ENCODE measurements at regions not wholly inside any gene's neighbourhood (a gene's known extent, or its start where the extent isn't known, plus 50 kb on each side); places are given as distances from the start of the nearest gene placed in this dataset.
"Not testable (repeated sequence)": the region's sequence is repeated elsewhere in the genome, so short reads cannot be mapped to it uniquely, and the experiment has no call there.

DNA sequence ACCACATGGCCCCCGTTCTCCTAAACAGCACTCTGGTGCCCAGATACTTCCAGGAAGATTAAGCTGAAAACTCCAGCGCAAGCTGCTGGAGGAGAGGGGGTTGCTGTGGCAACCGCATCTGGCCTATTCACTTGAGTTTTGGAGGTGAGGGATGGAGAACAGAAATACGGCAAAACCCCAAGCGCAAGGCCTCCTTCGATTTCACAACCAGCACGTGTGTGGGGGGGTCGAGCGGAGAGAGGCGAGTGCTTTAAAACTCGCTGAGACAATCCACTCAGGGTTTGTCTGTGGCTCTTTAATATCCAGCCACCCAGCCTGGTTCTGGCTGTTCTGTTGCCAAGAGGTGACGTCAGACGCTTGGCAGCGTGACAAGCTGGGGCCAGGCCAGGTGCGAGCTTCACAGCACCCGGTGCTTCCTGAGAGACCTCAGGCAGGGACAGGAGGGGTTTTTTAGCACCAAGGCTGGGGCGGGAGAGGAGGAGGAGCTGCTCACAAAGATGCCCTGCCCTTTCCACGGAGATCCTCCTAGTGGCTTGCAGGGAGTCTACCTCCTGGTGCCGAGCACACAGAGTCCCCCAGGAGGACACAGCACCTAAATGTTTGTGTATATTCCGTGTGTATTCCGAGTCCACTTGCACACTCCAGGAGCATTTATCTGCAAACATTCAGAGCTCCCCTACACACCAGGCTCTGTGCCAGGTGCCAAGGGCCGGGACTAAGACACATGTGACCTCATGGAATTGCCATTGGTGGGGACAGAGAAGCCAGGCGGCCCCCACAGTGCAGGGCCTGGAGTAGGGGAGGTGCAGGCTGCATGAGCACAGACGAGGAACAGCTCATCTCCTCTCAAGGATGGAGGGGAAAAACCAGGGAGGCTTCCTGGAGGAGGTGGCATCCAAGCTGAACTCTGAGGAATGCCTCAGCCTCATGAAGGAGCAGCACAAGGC is 194.6 kb downstream of the OLFM1 start:
- DNase-seq (ENCODE audit: low read depth): no peak
- H3K4me3 ChIP-seq (ENCODE audit: low read depth, low read length): no peak overlapping the region
- TF ChIP-seq POLR2A (IDR thresholded peaks at IDR 0.05; ENCODE audit: extremely low read depth, insufficient read length) (no peak), MYC (IDR thresholded peaks at IDR 0.05; ENCODE audit: low read depth, low read length) (no peak)
- TF ChIP-seq, protein P1, sequence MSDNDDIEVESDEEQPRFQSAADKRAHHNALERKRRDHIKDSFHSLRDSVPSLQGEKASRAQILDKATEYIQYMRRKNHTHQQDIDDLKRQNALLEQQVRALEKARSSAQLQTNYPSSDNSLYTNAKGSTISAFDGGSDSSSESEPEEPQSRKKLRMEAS (IDR thresholded peaks at IDR 0.05; ENCODE audit: low read depth, low read length): no peak
- TF ChIP-seq, protein P2, sequence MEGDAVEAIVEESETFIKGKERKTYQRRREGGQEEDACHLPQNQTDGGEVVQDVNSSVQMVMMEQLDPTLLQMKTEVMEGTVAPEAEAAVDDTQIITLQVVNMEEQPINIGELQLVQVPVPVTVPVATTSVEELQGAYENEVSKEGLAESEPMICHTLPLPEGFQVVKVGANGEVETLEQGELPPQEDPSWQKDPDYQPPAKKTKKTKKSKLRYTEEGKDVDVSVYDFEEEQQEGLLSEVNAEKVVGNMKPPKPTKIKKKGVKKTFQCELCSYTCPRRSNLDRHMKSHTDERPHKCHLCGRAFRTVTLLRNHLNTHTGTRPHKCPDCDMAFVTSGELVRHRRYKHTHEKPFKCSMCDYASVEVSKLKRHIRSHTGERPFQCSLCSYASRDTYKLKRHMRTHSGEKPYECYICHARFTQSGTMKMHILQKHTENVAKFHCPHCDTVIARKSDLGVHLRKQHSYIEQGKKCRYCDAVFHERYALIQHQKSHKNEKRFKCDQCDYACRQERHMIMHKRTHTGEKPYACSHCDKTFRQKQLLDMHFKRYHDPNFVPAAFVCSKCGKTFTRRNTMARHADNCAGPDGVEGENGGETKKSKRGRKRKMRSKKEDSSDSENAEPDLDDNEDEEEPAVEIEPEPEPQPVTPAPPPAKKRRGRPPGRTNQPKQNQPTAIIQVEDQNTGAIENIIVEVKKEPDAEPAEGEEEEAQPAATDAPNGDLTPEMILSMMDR (IDR thresholded peaks at IDR 0.05; ENCODE audit: low read depth, low read length): no peak

DNA sequence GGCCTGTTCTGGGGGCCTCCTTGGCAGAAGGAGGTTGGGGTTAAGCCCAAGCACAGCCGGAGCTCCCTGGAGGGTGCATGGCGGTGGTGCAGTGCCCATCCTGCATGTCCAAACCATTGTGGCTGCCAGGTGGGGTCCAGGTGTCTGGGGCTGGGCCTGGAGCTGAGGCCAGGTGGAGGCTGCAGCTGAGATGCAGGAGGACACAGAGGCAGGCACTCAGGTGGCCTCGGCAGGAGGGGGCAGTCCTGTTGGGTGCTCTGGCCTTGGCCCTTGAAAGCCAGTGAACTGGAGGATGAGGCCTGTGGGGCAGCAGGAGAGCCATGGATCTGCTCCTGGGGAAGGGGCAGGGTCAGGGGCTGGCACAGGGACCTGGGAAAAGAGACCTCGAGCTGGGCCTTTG is 195.3 kb downstream of the OLFM1 start:
- no peak overlapping the region for H3K4me3 ChIP-seq (ENCODE audit: low read depth, low read length)
- TF ChIP-seq POLR2A (IDR thresholded peaks at IDR 0.05; ENCODE audit: extremely low read depth, insufficient read length): no peak
- TF ChIP-seq MYC (IDR thresholded peaks at IDR 0.05; ENCODE audit: low read depth, low read length): no peak
- TF ChIP-seq, protein P1 (IDR thresholded peaks at IDR 0.05; ENCODE audit: low read depth, low read length): no peak
- TF ChIP-seq, protein P2 (IDR thresholded peaks at IDR 0.05; ENCODE audit: low read depth, low read length): no peak

DNA sequence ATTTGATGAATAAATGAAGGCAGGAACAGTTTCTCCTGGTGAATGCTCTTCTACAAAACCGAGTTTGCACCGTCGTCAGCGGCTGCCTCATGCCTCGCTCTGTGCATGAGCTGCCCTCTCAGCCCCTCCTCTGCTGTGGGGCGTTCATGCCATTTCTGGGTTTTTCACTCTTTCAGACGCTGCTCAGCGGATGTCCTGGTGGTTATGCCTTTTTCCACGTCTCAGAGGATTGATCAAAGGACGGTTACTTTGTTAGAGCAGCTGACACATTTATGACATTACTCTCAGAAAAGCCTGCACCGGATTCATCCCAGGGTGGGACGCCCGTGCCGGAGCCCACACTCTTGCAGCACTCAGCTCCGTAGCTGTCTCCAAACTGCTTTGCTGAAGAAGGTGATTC is 195.9 kb upstream of the PPP1R26 start:
- DNase-seq (ENCODE audit: low read depth): no peak
- TF ChIP-seq POLR2A (IDR thresholded peaks at IDR 0.05; ENCODE audit: extremely low read depth, insufficient read length) (no peak), MYC (IDR thresholded peaks at IDR 0.05; ENCODE audit: low read depth, low read length) (no peak)
- TF ChIP-seq, protein P2 (IDR thresholded peaks at IDR 0.05; ENCODE audit: low read depth, low read length): no peak
- TF ChIP-seq, protein P1 (IDR thresholded peaks at IDR 0.05; ENCODE audit: low read depth, low read length): no peak
- no peak overlapping the region for H3K4me3 ChIP-seq (ENCODE audit: low read depth, low read length)

More for the DNA sequence above, 195.3 kb downstream of the OLFM1 start:
- DNase-seq (ENCODE audit: low read depth): no peak

DNA sequence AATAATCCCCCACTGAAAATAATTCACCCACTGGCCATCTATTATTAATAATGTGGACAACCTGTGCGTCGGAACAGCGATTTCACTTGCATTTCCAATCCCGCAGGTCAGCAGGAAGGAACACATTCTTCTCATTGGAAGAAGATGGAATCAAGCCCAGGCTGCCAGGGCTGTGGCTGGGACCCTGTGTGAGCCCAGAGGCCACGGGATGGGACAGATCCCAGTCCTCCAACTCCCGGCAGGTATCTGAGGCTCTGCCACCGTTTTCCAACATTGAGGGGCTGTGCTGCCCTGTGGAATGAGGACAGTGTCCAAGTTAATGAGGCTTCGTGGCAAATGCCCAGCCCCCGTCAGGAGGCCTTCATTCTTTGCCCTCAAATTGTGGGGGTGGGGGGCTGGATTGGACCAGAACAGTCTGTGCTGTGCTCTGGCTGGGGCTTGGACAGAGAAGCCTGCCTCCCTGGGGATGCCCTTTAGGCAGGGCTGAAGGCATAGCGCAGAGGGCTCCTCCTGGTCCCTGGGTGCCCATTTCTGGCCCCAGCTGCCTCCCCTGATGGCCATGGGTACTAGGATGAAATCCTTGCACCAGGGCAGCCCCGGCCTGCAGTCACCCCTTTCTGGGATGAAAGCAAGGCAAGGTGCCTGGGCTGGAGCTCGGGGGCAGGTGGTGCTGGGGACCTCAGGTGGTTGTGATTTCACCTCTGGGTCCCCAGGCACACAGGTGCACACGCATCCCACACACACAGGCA is 195.0 kb upstream of the PPP1R26 start:
- H3K4me3 ChIP-seq (ENCODE audit: low read depth, low read length): no peak overlapping the region
- TF ChIP-seq, protein P2 (IDR thresholded peaks at IDR 0.05; ENCODE audit: low read depth, low read length): no peak
- TF ChIP-seq, protein P1 (IDR thresholded peaks at IDR 0.05; ENCODE audit: low read depth, low read length): no peak
- no peak for TF ChIP-seq MYC (IDR thresholded peaks at IDR 0.05; ENCODE audit: low read depth, low read length)
- DNase-seq (ENCODE audit: low read depth): no peak

DNA sequence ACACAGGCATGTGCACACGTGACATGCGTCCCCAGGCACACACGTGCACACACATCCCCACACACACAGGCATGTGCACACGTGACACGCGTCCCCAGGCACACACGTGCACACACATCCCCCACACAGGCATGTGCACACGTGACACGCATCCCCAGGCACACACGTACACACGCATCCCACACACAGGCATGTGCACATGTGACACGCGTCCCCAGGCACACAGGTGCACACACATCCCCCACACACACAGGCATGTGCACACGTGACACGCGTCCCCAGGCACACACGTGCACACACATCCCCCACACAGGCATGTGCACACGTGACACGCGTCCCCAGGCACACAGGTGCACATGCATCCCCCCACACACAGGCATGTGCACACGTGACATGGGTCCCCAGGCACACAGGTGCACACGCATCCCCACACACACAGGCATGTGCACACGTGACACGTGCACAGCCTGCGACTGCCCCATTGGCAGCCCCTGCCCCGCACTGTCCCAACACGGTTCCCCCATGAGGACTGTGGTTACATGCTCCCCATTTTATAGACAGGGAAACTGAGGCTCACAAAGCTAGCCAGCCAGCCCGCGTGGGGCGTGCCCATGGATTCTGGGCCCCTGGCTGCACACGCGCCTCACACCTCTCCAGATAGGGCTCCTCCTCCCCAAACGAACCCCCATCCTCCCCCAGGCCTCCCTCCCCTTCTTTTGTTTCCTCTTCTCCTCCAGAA is 193.2 kb upstream of the PPP1R26 start:
- not testable (repeated sequence) for H3K4me3 ChIP-seq (ENCODE audit: low read depth, low read length)

More for the DNA sequence above, 193.2 kb upstream of the PPP1R26 start:
- not testable (repeated sequence) for DNase-seq (ENCODE audit: low read depth)

Data from NB4 (cell line).